ENCODE measurements at regions not wholly inside any gene's neighbourhood (a gene's known extent, or its start where the extent isn't known, plus 50 kb on each side); places are given as distances from the start of the nearest gene placed in this dataset.

- ChIA-PET CTCF (no interaction called here), POLR2A (no interaction called here)
- no peak overlapping the region for H3K9ac ChIP-seq (ENCODE audit: low read length)
- no peak overlapping the region for H3K4me2 ChIP-seq (replicated peaks; ENCODE audit: low read depth, low read length, poor library complexity, severe bottlenecking)
- H3K4me3 Mint-ChIP-seq = no peak overlapping the region
- TF ChIP-seq EZH2 (IDR thresholded peaks at IDR 0.05; ENCODE audit: borderline replicate concordance, insufficient read depth, low read depth, low read length, poor library complexity, severe bottlenecking) (no peak), CTCF (IDR thresholded peaks at IDR 0.05) (no peak)
- no peaks in the 10 kb centered on the region for H3K9me3 Mint-ChIP-seq (ENCODE audit: insufficient read depth)
- H3K27me3 ChIP-seq (replicated peaks in 1 of 4; ENCODE audit: control extremely low read depth in 1 of 4, control insufficient read depth in 3 of 4, insufficient read depth in 4 of 4, low read length in 3 of 4) = no peaks in the 10 kb centered on the region
- H3K4me1 ChIP-seq (ENCODE audit: control insufficient read depth in 2 of 2, insufficient read depth in 2 of 2, low read length in 2 of 2) = no peaks in the 10 kb centered on the region
- no peaks in the 10 kb centered on the region for H3K9me3 ChIP-seq (ENCODE audit: control extremely low read depth in 1 of 3, control insufficient read depth in 2 of 3, insufficient read depth in 1 of 3, low read length in 2 of 3)
- H3K27ac Mint-ChIP-seq = no peak overlapping the region
- H3K79me2 ChIP-seq (ENCODE audit: control insufficient read depth, insufficient read depth, low read length) = no peaks in the 10 kb centered on the region
- H3K27ac ChIP-seq (ENCODE audit: low read length in 2 of 2) = no peak overlapping the region
- no peaks in the 10 kb centered on the region for H3K27me3 Mint-ChIP-seq
- ATAC-seq (ENCODE audit: low read depth) (no peak), DNase-seq (no peak)
- H4K20me1 ChIP-seq (ENCODE audit: control insufficient read depth, insufficient read depth, low read length, poor library complexity, severe bottlenecking) = no peaks in the 10 kb centered on the region
- H3K4me1 Mint-ChIP-seq = no peaks in the 10 kb centered on the region
- no peak overlapping the region for H3K4me3 ChIP-seq (ENCODE audit: control extremely low read depth in 1 of 5, extremely low read depth in 1 of 5, insufficient read depth in 1 of 5, low read depth in 2 of 5, low read length in 4 of 5)
- no CpG with 5 or more reads among the region's 4 CpGs for WGBS (ENCODE audit: insufficient coverage)
- no peak overlapping the region for H2AFZ ChIP-seq (ENCODE audit: insufficient read depth, low read depth, low read length, poor library complexity, severe bottlenecking)
- H3K36me3 ChIP-seq (replicated peaks in 1 of 2; ENCODE audit: control extremely low read depth in 1 of 2, control insufficient read depth in 1 of 2, extremely low read depth in 1 of 2, insufficient read depth in 2 of 2, low read length in 1 of 2) = no peaks in the 10 kb centered on the region
- intact Hi-C loops (cut with micrococcal nuclease) = no loop called here
Measured at GRCh38 chr5:167063116-167063515, 1228.3 kb upstream of the WWC1 start.

- H2AFZ ChIP-seq (ENCODE audit: insufficient read depth, low read depth, low read length, poor library complexity, severe bottlenecking) = no peak overlapping the region
- no peaks in the 10 kb centered on the region for H3K79me2 ChIP-seq (ENCODE audit: control insufficient read depth, insufficient read depth, low read length)
- H3K27me3 Mint-ChIP-seq = no peaks in the 10 kb centered on the region
- H3K27ac ChIP-seq (ENCODE audit: low read length in 2 of 2) = no peak overlapping the region
- no peaks in the 10 kb centered on the region for H3K9me3 ChIP-seq (ENCODE audit: control extremely low read depth in 1 of 3, control insufficient read depth in 2 of 3, insufficient read depth in 1 of 3, low read length in 2 of 3)
- 95% methylated on average over 4 of the region's 8 CpGs for whole genome bisulfite sequencing (ENCODE audit: insufficient coverage)
- no peaks in the 10 kb centered on the region for H3K4me1 Mint-ChIP-seq
- no peaks in the 10 kb centered on the region for H3K36me3 ChIP-seq (replicated peaks in 1 of 2; ENCODE audit: control extremely low read depth in 1 of 2, control insufficient read depth in 1 of 2, extremely low read depth in 1 of 2, insufficient read depth in 2 of 2, low read length in 1 of 2)
- POLR2A ChIA-PET = no interaction called here
- DNase-seq = no peak
- H3K27ac Mint-ChIP-seq = no peak overlapping the region
- H3K4me2 ChIP-seq (replicated peaks; ENCODE audit: low read depth, low read length, poor library complexity, severe bottlenecking) = no peak overlapping the region
- no peak overlapping the region for H3K4me3 Mint-ChIP-seq
- H3K4me3 ChIP-seq (ENCODE audit: control extremely low read depth in 1 of 5, extremely low read depth in 1 of 5, insufficient read depth in 1 of 5, low read depth in 2 of 5, low read length in 4 of 5) = no peak overlapping the region
- no peak for ATAC-seq (ENCODE audit: low read depth)
- intact Hi-C loops (cut with micrococcal nuclease) = no loop called here
- no peaks in the 10 kb centered on the region for H3K4me1 ChIP-seq (ENCODE audit: control insufficient read depth in 2 of 2, insufficient read depth in 2 of 2, low read length in 2 of 2)
- CTCF ChIA-PET = no interaction called here
- TF ChIP-seq EZH2 (IDR thresholded peaks at IDR 0.05; ENCODE audit: borderline replicate concordance, insufficient read depth, low read depth, low read length, poor library complexity, severe bottlenecking) = no peak
- H3K9me3 Mint-ChIP-seq (ENCODE audit: insufficient read depth) = no peaks in the 10 kb centered on the region
- no peaks in the 10 kb centered on the region for H4K20me1 ChIP-seq (ENCODE audit: control insufficient read depth, insufficient read depth, low read length, poor library complexity, severe bottlenecking)
- no peaks in the 10 kb centered on the region for H3K27me3 ChIP-seq (replicated peaks in 1 of 4; ENCODE audit: control extremely low read depth in 1 of 4, control insufficient read depth in 3 of 4, insufficient read depth in 4 of 4, low read length in 3 of 4)
- H3K9ac ChIP-seq (ENCODE audit: low read length) = no peak overlapping the region
Measured at GRCh38 chr5:167063788-167064187, 1227.7 kb upstream of the WWC1 start.
